ENCODE measurements at regions not wholly inside any gene's neighbourhood (a gene's known extent, or its start where the extent isn't known, plus 50 kb on each side); places are given as distances from the start of the nearest gene placed in this dataset.
"Not testable (repeated sequence)": the region's sequence is repeated elsewhere in the genome, so short reads cannot be mapped to it uniquely, and the experiment has no call there.

DNA sequence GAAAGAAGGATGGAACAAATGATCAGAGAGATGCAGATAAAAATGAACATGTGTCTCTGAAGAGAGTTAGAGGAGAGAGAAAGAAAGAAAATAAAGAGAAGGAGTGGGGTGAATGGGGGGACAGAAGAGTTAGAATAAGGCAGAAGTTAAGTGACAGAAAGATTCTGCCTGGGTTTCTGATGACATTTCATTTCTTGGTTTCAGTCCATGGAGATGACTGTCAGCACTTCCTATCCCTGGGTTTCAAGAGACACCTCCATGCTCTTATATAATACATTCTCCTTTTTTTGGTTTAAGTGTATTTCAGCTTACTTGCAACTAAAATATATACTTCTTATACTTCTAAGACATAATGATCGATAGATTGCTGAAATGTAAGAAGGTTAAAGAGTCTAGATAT is 213.0 kb upstream of the IL12B start:
- no peak for DNase-seq

DNA sequence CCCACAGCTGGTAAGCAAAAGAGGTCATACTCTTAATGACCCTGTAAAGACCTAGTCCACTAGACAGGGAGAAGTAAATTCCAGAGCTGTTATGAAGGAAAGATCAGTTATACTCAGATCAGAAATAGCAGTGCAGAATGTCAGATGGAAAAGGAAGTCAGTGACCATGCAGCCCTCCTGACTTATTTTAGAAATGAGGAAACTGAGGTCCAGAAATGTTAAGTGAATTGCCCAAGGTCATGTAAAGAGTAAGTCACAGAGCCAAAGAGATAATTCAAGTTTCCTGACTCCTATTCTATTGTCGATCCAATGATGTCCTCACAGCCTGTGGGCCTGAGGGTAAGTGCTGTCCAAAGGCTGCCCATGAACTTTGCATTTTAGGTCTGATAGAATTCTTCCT is 214.9 kb upstream of the IL12B start:
- no peak for DNase-seq

DNA sequence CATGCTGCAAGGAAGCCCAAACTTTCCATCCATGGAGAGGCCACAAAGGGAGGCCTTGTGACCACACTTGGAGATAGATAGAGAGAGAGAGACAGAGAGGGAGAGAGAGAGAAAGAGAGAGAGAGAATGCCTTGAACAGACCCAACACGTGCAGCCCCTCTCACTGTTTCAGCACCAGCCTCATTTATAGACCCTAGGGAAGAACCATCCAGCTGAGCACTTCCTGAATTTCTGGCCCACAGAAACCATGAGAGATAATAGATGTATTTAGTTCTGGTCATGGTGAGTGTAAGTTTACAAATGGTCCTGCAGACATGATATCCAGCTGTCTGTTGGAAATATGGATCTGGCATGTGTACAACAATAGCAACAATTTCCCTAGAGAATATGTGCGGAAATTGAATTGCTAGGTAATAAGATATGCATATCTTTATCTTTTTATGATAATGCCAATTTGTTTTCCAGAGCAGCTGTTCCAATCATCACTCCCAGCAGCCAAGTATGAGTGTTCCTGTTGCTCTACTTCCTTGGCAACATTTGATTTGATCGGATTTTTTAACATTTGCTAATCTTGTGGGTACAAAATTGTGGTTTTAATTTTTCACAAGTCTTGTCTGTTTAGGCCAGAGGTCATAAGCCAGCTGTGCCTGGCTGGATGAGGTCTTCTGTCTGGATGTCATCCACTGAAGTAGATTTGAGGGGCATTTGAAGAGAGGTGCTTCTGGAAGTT is 217.3 kb upstream of the IL12B start:
- no peak for DNase-seq

DNA sequence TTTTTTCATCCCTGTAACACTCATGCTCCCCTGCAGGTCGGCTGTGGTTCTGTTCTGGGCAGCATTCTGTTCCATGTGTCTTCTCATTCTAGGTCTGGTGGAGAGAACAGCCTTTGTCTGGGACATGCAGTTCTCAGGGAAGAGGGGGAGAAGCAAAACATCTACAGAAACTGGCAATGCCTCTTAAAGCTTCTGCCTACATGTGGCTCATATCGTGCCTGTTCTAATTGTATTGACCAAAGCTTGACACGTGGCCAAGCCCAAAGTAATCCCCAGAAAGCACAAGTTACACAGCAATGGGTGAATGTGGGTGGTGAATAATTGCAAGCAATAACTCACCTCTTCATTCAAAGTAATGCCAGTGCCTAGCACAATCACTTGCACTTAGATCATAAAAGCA is 218.2 kb upstream of the IL12B start:
- no peak for DNase-seq

DNA sequence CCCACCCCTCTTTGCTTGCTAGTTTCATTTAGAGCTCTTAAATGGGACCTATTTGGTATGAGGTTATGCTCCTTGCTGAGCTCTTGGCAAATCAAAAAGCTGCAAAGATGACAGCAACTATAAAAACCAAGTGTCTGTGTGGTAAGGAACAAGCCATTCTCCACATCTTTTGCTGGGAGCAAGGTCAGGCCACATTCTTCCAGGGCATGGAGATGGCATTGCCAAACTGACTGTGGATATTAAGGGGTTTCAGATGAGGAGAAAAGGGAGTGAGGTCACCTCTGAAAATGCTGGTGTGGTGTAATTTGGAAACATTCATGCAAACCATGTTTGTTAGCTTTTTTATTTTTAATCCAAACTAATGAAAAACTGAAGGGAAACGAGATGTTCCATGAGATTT is 218.8 kb upstream of the IL12B start:
- DNase-seq, result no peak

DNA sequence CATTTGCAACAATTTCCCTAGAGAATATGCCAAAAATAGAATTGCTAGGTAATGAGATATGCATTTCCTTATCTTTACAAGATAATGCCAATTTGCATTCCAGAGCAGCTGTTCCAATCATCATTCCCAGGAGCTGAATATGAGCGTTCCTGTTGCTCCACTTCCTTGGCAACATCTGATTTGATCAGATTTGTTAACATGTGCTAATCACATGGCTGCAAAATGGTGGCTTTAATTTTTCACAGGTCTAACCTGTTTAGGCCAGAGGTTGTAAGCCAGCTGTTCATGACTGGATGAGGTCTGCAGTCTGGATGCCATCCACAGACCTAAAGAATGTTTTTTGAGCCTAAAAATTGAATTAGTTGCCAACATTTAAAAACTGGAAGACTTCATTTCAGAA is 220.7 kb upstream of the IL12B start:
- DNase-seq, result no peak

DNA sequence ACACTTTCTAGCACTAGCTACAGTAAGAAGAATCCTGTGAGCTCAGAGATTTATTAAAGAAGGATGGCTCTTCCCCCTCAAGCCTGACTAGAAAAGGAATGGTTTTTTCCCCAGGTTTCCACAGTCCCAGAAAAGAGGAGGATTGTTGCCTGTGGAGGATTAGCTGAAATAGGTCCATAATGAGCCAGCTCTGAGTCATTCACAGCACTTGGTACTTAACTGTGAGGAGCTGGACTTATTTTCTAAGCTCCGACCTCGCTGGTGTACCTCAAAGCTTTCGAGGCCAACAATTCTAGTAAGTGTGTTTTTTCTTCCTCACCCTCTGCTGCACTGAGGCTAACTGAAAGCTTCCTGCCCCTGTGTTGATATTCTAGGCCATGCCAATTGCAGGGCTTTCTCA is 222.5 kb upstream of the IL12B start:
- DNase-seq, result no peak

DNA sequence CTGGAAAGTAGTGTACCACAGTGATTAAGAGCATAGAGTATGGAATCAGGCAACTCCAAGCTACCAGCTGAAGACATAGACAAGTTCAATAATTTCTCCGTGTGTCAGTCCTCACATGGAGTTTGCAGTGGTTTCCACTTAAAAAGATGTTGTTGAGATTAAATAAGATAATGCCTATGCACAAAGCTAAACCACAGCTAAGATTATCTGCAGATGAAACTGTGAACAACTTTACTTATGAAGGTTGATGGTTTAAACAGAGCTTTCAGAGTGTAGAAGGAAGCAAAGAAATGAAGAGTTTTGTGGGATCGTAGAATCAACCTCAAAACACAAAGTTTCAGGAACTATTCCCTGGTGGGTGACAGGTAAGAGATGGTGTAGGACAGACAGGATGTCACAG is 223.5 kb upstream of the IL12B start:
- DNase-seq, result no peak

DNA sequence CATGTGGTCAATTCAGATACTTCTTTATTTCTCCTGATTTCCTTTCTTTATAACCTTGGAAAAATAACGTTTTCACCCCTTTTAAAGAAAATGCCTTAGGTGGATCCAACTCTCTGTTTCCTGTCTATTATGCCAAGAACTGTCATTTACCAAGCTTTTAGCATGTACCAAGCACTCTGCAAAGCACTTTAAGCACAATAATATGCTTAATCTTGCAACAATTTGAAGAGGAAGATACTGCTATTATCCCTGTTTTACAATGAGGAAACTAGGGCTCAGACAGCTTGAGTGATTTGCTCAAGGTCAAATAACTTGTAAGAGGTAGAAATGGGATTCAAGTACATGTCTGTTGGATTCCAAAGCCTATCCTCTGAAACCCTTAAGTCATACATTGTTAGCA is 224.8 kb upstream of the IL12B start:
- DNase-seq, result no peak

DNA sequence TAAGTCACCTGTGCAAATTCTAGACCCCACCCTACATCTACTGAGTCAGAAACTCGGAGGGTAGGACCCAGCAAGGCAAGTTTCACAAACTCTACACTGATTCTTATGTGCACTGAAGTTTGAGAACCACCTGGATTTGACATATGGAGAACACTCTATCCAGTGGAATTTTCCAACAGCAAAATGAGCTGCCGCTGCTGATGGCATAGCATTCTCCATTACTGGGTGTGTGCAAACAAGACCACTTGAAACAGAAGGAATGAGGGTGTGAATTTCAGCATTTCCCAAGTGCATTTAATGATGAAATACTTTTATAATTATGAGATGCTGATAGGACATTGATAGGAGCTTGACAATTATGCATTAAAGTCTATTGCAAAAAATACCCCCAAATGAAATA is 229.1 kb upstream of the IL12B start:
- DNase-seq, result no peak

DNA sequence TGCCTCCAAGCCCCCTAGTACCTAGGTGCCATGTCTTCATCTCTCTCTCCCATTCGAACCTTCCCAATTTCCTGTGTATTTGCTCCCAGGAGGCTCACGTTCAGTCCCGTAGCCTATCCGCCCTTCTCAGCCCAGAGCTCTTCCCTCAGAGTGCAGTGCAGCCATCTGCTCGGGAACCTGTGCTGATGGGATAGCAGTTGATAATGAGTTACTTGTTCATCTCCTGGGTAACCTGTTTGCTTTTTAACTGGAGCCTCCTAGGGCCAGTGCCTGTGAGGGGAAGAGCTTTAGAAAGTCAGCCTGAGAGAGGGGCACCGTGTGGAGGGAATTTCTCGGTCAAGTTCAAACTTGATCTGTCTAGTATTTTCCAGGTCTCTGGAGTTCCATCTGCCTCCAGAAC is 229.8 kb upstream of the IL12B start:
- DNase-seq, result no peak

DNA sequence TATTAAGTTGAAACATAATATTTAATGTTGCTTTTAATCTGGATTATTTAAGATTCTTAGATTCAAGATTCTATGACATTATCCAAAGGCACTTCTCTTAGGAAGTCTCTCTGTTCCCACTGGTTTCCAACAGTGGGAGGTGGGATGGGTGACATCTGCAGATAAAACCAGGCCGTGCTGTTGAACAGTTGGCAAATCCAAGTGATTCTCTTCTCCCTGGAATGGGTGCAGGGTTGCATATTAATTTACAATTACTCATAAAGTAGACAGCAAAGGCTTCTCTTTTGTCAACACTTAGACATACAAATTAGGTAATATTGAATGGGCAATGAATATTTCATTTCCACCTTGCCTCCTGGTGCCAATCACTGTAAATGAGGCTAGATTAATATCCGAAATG is 233.7 kb upstream of the IL12B start:
- no peak for DNase-seq

DNA sequence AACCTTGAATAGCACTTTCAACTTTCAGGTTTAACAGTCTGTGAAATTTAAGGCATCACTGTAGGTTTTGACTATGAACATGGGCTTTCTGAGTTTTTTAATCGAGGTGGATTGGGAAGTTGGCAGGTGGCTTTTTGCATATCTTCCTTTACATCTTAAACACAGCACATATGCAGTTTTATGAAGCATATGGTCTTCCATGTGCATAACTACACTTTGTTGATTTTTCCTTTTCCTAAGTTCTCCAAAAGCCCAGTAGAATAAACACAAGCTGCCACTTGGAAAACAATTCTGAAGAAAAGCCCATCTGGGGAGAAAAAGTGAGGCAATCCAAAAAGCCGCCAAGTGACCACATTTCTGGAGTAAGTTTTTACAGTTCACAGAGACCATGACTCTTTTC is 236.5 kb upstream of the IL12B start:
- DNase-seq, result no peak

DNA sequence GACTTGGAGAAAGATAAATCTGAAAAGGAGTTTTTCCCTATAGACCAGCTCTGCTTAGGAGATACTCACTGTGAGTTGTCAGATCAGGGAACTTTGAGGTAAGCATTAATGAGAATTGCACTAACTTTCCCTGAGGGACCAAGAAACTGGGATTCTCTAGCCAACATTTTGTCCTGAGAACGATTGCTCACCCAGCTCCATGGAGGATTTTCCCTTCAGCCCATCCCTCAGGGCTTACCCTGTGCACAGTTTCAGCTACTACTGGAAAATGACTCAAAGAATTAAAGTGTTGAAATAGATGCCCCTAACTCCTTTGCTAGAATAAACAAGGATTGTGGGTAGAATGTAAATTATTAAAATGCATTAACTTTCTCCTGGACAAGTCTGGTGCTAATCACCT is 237.2 kb upstream of the IL12B start:
- DNase-seq, result no peak

DNA sequence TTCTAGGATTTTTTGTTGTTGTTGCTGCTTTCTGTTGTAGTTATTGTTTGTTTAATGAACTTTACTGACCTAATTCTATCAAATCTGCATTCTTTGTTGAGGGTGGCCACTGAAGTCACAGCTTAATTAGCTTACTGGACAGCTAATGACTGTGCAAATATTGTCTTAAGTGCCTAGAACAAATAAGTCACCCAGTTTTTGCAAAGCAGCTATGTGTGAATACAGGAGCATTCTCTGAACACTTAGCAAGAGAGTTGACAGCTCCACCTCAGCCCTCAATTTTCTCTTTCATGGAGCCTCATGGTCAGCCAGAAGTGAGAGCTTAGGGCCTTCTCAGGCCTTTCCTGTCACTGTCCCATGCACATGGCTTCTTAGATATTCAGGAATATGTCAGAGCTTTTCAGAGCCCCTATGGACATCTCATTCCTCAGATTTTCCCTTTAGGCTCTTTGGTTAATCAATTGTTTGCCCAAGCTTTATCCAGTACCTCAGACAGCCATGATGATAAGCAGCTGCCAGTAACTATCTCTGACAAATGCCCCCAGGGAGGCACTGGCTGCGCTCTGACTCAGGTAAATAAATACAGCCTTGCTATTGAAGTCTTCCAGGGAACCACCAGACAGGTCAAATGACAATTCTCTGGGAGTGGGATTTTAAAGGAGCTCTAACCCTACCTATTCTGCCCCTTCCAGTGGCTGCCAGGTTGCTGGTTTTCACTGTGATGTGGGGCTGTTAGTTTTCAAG is 241.4 kb upstream of the IL12B start:
- DNase-seq, result no peak

DNA sequence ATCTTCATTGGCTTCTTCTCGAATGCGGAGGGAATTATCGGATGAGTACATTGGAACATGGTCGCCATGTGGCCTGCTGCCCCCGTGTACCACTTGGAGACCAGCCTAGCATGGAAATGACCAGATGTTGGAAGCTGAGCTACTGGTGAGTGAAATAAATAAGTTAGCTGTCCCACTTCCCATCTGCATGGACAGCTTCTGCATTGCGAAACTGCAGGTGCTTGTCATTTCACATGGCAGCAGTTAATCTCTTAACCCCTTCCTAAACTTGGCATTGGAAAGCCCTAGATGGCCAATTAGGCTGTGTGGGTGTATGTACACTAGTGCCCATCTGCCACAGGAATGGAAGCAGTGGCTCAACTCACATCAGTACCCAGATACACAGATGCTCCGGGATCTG is 246.6 kb upstream of the IL12B start:
- DNase-seq, result no peak

DNA sequence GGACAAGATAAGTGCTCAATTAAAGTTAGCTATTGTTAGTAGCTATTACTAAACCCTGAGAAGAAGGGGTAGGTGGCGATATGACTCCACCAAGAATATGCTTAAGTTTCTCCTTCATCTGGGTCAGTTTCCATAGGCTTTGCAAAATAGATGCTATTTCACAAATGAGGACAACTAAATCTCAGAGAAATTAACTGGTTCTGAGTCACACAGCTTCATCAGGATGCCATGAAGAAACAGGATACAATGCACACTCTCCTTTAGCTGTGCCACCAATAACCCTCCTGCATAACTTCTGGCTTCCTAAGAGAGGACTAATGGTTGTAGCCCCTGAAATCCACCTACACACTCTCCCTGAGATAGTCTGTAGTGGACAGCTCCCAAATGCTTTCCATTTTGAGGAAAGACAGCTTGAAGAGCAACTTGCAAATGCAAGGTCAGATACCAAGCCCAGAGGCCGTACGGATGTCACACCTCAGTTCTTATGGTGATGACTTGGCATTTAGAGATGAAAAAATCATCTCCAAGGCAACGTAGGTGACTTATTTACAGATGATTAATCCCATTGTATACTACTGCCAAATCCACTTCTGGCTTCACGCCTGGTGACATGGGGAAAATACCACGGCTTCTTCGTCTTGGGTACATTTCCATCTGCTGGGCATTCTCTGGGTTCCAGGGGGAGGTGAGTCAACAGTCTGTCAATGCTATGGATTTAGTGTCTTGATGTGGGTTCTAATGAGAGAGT is 251.4 kb upstream of the IL12B start:
- DNase-seq, result no peak

DNA sequence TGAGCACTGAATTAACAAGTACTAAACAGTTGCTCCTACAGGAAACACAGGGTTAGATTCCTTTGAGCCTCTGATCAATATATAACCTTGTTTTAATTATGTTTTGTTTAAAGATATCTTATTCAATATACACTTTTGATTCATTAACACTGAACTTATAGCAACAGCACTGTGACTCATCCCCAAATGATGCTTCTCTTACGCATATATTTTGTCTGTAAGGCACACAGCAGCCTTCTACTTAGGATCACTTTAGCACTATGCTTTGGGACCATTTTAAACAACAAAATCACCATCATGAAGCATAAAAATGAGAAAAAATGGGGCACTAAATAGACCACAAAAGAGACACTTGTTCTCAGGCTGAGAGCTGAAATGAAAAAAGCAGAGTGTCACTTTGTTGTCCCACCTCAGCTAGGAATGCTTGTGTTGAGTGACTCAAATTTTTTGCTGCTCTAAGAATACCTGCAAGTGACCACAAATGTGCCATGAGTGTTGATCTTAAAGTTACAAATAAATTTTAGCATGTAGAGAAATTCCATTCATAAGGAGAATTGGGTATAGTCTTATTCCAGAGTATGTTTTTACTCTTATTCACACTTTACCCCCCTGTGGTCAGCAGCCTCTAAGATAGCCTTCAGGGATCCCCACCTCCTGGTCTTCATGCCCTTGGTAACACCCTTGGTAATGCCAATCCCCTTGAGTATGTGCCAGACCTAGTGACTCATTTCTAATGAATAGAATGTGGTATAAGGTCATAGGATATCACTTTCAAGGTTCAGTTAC is 252.7 kb upstream of the IL12B start:
- no peak for DNase-seq

DNA sequence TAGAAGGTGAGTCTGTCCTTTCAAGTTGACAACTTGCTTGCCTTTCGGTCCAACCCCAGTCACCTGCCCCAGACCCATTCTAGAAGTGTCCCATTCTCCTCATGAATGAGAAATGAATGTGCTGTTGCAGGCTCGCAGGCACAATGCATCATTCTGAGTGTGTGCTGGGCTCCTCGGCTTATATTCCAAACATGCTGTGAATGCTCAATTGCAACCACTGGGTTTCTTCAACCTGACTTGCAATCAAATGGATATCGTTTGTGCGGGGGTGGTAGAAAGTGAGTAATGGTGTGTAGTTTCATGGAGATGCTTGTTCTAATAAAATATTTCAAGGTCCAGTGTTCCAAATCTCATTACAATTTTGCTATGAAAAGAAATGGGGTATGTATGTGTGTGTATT is 256.6 kb upstream of the IL12B start:
- no peak for DNase-seq

DNA sequence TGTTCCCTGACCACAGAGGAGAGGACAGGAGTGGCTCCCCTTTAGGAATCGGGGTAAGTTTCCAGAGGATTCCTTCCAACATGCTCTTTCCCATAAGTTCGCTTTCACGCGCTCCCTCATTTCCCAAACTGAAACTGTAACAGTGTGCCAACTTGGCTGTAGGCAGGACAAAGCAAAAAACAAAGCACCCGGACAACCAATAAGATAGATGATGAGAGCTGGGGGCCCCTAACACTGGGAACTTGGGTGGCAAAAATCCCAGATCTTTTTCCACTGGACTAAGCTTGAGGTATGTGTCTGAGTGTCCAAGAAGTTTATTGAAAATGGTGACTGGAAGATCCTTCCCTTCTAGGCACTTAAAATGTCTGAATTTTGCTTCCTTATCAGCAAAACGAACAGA is 258.7 kb upstream of the IL12B start:
- no peak for DNase-seq

DNA sequence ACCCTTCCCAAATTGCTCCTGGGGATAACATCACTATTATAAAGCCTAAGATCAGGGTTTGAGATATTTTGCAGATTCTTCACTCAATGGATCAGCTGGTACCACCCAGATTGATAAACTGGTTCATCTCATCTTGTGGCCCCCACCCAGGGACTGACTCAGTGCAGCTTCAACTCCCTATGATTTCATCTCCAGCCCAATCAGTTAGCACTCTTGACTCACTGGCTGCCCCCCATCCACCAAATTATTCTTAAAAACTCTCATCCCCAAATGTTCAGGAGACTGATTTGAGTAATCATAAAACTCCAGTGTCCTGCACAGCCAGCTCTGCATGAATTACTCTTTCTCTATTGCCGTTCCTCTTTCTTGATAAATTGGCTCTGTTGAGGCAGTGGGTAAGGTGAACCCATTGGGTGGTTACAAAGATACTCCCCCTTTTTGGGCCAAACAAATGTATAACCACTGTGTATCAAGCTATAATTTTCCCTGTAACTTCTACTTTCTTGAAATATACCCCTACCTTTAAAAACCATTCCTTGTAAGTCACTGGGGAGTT is 263.3 kb upstream of the IL12B start:
- DNase-seq, result no peak

DNA sequence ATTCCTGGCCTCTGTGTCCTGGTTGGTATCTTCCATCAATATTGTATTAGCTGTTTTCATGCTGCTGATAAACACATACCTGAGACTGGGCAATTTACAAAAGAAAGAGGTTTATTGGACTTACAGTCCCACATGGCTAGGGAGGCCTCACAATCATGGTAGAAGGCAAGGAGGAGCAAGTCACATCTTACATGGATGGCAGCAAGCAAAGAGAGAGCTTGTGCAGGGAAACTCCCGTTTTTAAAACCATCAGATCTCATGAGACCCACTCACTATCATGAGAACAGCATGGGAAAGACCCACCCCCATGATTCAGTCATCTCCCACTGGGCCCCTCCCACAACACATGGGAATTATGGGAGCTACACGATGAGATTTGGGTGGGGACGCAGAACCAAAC is 265.3 kb upstream of the IL12B start:
- DNase-seq, result not testable (repeated sequence)

DNA sequence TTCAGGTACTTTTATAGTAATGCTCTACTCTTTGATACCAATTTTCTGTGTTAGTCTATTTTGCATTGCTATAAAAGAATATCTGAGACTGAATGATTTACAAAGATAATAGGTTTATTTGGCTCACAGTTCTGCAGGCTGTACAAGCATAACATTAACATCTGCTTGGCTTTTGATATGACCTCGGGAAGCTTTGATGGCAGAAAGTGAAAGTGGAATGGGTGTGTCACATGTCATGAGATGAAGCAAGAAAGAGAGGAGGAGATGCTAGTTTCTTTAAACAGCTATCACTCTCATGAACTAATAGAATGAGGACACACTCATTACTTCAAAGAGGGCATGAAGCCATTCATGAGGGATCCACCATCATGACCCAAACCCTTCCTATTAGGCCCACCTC is 270.9 kb upstream of the IL12B start:
- no peak for DNase-seq
